ENCODE measurements at regions not wholly inside any gene's neighbourhood (a gene's known extent, or its start where the extent isn't known, plus 50 kb on each side); places are given as distances from the start of the nearest gene placed in this dataset.

GRCh38 chr2:128379021-128380015, 60.6 kb upstream of the HS6ST1 start:
- no peak for TF ChIP-seq CTCF (IDR thresholded peaks at IDR 0.05)
- no peak for TF ChIP-seq EZH2 (IDR thresholded peaks at IDR 0.05)

All from neural progenitor cell (in vitro differentiated cells).